GM21526 (cell line): ENCODE measurements at regions not wholly inside any gene's neighbourhood (a gene's known extent, or its start where the extent isn't known, plus 50 kb on each side); places are given as distances from the start of the nearest gene placed in this dataset.
"Not testable (repeated sequence)": the region's sequence is repeated elsewhere in the genome, so short reads cannot be mapped to it uniquely, and the experiment has no call there.

ENCODE experiments used
- ATAC-seq: cut with Tn5 transposase; IDR thresholded peaks from one replicate; pipeline ENCODE4 v1.9.1; 2021; ENCODE audit warnings: moderate library complexity; ENCODE audit not compliant: unreplicated experiment, low FRiP score

DNA sequence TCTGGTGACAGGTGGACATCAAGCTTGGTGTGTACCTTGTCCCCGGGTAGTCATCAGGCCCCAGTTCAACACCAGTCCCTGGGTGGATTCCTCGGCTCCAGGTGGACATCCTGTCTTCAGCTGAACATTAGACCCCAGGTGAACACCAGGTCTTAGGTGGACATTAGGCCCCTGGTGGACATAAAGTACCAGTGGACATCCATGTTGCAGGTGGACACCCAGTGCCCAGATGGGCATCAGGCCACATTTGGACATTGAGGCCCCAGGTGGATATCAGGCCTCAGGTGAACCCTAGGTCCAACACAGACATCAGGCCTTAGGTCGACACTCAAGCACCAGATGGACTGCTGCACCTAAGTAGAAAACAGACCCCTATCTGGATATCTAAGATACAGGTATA, 195.6 kb downstream of the POTEG start:
- ATAC-seq = not testable (repeated sequence)

DNA sequence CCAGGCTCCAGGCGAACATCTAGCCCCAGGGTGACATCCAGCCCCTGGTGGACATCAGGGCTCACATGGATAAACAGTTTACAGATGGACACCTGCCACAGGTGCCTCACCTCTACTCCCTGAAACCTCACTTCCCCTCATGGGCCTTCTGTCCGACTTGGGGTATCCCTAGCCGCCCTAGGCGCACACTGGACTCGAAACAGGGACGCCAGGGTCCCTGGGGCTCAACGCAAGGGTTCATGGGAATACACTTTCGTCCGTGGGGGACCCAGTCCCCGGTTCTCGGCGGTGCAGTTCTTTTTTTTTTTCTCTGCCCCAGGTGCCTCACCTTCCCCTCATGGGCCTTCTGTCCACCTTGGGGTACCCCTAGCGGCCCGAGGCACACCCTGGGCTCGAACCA, 194.2 kb downstream of the POTEG start:
- ATAC-seq = not testable (repeated sequence)

DNA sequence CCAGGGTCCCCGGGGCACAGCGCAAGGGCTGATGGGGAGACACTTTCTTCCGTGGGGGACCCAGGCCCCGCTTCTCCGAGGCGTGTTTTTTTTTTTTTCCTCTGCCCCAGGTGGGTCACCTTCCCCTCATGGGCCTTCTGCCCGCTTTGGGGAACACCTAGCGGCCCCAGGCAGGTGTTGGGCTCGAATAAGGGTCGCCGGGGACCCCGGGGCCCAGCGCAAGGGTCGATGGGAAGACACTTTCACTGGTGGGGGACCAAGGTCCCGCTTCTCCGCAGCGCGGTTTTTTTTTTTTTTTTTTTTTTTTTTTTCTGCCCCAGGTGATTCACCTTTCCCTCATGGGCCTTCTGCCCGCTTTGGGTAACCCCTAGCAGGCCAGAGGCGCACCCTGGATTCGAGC, 193.8 kb downstream of the POTEG start:
- not testable (repeated sequence) for ATAC-seq

DNA sequence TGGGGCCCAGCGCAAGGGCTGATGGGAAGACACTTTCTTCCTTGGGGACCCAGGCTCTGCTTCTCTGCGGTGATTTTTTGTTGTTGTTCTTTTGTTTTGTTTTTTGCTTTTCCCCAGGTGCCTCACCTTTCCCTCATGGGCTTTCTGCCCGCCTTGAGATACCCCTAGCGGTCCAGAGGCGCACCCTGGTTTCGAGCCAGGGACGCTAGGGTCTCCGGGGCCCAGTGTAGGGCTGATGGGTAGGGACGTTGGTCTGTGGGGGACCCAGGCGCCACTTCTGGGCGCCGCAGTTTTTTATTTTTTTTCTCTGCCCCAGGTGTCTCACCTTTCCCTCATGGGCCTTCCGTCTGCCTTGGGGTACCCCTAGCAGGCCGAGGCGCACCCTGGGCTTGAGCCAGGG, 192.7 kb downstream of the POTEG start:
- not testable (repeated sequence) for ATAC-seq

DNA sequence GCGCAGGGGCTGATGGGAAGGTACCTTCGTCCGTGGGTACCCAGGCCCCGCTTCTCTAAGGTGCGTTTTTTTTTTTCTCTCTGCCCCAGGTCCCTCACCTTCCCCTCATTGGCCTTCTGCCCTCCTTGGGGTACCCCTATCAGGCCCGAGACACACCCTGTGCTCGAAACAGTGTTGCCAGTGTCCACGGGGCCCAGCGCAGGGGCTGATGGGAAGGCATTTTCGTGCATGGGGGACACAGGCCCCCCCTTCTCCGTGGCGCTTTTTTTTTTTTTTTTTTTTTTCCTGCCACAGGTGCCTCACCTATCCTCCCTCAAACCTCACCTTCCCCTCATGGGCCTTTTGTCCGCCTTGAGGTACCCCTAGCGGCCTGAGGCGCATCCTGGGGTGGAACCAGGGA, 191.6 kb downstream of the POTEG start:
- not testable (repeated sequence) for ATAC-seq

DNA sequence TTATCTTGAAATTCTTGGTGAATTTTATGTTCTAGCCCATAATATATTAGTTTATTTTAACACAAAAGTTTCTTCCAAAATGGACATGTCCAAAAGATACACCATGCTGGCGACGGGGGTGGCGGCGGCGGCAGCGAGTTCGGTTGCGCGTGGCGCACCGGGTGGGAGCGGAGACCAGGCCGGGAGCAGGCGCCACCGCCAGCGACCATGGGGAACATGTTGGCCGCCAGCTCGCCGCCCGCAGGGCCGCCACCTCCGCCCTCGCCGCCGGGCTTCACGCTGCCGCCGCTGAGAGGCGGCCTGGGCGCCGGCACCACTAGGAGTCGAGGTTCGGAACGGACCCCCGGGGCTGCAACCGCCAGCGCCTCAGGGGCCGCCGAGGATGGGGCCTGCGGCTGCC, 167.2 kb downstream of the POTEG start:
- not testable (repeated sequence) for ATAC-seq

DNA sequence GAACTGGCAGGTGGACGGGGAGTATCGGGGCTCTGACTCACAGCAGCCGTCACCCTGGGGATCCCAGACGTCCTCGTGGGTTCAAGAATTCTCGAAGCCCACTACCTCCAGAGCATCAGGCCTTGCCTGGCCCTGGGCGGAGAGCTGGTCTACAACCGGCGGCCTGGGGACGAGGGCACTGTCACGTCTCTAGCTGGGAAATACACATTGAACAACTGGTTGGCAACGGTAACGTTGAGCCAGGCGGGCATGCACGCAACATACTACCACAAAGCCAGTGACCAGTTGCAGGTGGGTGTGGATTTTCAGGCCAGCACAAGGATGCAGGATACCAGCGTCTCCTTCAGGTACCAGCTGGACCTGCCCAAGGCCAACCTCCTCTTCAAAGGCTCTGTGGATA, 166.5 kb downstream of the POTEG start:
- ATAC-seq = not testable (repeated sequence)

DNA sequence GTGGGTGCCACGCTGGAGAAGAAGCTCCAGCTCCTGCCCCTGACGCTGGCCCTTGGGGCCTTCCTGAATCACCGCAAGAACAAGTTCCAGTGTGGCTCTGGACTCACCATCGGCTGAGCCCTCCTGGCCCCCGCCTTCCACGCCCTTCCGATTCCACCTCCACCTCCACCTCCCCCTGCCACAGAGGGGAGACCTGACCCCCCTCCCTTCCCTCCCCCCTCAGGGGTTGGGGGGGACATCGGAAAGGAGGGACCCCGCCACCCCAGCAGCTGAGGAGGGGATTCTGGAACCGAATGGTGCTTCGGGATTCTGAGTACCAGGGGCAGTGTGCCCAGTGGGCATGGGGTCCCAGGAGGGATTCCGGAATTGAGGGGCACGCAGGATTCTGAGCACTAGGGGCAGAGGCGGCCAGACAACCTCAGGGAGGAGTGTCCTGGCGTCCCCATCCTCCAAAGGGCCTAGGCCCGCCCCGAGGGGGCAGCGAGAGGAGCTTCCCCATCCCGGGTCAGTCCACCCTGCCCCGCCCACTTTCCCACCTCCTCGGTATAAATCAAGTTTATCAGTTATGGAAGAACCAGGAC, 166.0 kb downstream of the POTEG start:
- ATAC-seq = not testable (repeated sequence)

DNA sequence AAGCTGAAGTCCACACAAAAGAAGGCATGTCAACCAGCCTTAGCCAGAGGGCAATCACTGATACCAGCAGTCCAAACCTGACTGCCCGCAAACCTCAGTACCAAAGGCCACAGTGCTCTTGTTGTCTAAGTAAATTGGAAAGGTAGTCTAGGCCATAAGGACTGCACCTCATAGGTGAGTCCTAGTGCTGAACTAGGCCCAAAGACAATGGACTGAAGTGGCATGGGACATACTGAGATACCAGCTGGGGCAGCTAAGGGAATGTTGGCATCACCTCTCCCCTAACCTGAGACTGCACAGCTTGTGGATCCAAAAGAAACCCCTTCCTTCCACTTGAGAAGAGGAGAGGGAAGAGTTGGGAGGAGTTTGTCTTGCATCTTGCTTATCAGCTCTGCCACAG, 161.9 kb downstream of the POTEG start:
- not testable (repeated sequence) for ATAC-seq

DNA sequence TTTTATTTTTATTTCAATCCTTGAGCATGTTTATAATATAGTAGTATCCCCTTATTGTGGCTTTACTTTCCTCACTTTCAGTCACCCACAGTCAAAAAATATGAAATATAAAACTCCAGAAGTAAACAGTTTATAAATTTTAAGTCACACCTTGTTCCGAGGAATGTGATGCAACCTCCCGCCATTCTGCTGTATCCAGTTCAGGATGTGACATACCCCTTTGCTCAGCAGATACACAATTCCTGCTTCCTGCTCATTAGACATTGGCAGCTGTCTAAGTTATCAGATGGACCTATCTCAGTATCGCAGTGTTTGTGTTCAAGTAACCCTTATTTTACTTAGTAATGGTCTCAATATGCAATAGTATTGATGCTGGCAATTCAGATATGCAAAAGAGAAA, 144.5 kb downstream of the POTEG start:
- ATAC-seq = not testable (repeated sequence)

DNA sequence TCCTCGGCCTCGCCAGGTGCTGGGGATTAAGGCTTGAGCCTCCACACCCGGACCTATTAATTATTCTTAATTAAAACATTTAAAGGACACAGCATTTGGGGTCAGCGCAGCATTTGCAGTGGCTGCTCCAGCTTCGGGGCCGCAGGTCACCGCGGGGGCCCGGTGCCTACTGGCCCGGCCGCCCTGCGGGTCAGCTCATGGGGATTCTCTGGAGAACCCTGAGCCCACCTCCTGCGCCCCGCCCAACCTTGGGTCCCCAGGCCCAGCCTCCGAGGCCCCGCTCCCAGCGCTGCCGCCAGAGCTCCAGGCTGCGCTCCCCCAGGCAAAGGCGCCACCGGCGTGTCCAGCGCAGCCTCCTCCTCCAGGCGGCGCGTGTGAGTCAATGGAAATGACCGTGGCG, 133.9 kb downstream of the POTEG start:
- not testable (repeated sequence) for ATAC-seq

DNA sequence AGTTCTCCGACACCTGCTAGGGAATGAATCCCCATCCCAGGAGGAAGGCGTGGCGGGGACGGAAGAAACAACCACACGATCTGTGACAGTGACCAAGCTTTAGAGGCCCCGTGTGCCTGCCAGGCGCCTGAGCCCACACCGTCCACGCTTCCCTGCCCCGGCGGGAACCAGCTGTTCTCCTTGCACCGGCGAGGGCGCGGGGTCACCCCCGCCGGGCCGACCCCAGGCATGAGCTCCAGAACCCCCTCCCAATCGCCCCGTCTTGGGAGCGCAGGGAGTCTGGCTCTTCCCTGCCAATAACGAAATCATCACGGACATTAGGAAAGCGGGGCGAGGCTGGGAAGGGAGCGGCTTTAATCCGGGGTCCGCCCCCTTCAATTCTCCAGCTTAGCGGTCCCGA, 133.3 kb downstream of the POTEG start:
- ATAC-seq = not testable (repeated sequence)

DNA sequence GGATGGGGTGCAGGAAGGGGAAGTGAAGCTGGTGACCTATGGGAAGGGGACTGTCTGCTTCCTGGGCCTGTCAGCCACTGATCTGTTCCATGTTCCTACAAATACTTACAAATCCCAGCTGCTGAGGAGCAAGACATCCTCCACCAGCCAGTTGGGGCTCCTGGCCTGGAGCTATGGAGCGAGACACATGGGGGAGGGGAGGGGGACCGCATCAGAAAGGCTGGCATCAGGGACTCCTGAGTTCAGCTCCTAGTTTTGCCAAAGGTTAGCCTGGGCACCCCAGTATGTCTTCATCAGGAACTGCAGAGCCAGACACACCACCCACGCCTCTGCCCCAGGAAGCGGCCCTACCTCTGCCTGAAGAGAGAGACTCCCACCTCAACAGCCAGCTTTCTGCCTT, 130.3 kb downstream of the POTEG start:
- not testable (repeated sequence) for ATAC-seq

DNA sequence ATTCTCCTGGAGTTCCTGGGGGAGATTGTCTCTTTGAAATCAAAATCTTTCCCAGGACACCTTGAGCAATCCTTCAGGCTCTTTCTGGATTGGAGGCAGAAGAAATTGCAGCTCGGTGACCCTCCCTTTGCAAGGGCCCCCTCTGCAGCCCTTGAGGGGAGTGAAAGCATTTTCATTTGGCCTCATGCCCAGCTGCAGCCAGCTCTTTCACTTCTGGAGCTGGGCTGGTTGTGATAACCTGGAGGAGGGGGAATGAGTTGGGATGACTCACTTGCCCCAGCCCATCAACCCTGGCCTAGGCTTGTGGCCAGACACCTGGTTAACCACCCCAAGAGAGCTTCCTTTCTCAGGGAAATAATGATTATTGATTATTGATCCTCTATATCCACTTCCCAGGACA, 129.7 kb downstream of the POTEG start:
- ATAC-seq = not testable (repeated sequence)

DNA sequence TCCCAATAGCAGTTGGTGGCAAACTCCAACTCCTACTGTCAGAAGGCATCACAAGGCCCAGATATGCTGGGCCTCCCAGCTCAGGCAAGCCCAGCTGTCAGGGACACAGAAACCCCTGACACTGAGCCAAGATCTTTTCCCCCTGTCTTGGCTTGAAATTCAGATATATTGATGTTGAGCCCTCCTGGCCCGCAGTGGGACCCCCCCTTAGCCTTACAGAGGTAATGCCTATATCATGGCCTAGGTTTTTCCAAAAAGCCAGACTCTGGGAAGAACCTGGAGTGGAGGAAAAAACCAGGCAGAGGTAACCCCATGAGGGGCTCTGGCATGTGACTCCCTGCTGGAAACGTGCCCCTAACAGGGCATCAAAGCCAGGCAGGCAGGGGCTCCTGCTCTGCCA, 129.2 kb downstream of the POTEG start:
- ATAC-seq = not testable (repeated sequence)

DNA sequence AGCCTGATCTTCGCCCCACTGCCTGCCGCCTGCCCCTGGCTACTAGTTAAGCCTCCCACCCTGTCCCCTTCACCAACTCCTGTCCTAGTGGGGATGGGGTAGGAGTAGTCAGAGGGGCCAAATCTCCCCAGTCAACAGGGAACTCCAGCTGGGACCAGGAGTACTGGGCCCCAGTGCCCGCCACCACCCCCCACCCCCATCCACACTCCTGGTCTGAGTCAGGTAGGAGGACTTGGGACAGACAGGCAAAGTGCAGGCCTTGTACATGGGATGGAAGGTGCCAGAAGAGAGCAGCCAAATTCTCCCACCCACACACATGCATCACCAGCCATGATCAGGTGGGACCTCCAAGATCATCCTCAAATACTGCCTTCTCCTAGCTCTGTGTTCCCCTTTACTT, 128.4 kb downstream of the POTEG start:
- ATAC-seq = not testable (repeated sequence)

DNA sequence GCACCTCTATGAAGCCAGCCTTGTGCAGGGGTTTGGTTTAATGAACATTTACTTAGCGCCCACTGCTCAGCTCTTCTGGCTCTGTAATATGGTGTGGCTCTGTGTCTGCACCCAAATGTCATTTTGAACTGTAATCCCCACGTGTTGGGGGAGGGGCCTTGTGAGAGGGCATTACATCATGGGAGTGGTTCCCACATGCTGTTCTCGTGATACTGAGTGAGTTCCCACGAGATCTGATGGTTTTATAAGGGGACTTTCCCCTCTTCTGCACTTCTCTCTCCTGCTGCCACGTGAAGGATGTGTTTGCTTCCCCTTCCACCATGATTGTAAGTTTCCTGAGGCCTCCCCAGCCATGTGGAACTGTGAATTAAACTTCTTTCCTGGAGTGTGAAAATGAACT, 127.7 kb downstream of the POTEG start:
- not testable (repeated sequence) for ATAC-seq

DNA sequence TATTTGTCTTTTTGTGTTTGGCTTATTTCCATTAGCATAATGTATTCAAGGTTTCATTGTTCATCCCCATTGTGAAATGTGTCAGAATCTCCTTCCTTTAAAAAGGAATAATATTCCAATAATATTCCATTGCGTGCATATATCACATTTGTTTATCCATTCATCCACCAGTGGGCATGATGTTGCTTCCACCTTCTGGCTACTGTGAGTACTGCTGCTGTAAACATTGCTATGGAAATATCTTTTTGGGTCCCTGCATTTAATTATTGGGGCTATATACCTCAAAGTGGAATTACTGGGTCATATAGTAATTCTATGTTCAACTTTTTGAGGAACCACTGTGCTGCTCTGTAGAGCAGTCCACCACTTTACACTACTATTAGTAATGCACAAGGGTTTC, 123.1 kb downstream of the POTEG start:
- ATAC-seq = not testable (repeated sequence)

DNA sequence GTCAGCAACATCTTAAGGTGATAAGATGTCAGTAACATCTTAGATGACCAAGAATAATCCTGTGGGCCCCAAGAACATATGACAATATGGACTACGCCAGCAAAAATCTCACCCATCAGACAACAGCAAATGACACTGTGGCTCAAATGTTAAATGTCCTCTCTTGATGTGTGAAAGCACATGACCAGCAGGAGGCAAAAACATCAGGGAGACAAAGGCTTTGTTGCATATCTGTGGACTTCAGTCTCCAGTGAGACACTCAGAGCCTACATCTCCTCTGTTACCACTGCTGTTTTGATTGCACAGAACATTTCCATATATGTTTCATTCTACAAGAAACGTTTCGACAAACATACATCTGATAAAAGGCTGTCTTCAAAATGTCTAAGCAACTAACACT, 103.5 kb downstream of the POTEG start:
- not testable (repeated sequence) for ATAC-seq

DNA sequence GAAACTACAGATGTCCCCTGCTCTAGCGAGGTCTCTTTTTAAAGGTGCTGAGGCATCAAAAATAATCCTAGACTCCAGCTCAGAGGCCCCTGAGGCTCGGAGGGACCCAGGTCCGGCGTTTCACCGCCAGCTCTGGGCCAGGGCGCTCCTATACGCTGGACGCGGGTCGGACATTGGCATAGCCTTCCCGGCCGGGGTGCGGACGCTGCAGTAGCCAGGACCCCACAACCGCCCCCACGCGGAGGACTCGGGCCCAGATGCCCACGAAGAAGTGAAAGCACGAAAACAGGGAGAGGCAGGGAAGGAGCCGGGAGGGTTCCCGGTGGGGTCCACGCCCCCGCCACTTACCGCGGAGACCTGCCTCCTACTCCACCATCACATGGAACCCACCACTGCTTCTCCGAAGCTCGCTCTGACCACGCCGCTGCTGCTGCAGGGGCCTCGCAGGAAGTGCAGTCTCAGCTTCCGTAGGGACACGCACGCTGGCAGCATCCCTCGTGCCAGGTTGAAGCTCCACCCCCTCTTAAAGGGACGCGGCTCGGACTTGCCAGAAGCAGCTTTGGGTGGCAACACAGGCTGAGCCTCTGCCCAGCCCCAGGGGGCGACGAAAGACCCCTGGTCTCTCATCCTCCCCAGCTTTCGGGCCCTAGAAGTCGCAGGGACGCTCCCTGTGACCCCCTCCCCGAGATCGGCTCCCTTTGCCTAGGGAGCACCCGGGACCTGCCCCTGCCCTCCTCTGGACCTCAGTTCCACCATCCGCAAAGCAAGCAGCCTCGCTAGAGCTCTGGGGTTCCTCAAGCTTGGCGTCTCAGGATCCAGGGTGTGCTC, 96.7 kb downstream of the POTEG start:
- peak; percentile 49 for ATAC-seq

DNA sequence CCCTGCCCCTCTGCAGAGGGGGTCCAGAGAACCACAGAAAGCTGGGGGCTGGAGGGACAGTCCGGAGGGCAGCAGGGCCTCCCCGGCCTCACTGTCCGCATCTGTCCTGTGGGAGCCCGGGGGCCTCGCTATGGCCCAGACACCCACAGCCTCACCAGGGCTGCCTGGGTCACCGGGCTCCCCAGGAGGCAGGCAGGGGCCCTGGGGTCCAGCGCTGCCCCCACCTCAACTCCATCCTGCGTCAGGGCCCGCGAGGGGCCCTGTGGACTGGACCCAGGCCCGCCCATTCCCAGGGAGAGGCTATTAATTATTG, 96.1 kb downstream of the POTEG start:
- not testable (repeated sequence) for ATAC-seq

DNA sequence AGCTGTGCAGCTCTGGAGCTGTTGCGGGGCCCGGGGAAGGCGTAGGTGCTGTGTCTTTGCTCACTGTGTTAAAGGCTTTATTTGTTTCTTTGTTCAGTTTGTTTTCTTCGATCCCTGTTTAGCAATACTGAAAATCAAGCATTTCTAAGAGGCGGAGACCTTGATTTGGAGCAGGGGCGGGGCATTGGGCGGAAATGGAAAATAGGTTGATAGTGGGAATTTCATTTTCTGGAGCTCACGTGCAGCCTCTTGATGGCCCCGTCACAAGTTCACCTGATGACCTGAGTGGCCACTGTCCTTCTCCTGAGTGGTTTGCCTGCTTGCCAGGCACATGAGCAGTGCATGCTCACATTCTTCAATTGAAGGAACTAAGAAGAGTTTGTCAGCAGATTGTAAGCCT, 93.2 kb downstream of the POTEG start:
- not testable (repeated sequence) for ATAC-seq
